HCT116 (cell line): ENCODE measurements at regions not wholly inside any gene's neighbourhood (a gene's known extent, or its start where the extent isn't known, plus 50 kb on each side); places are given as distances from the start of the nearest gene placed in this dataset.

Source experiments
- ATAC-seq: fragments of 200-7000 bp; cut with Tn5 transposase; 2 replicates; pipeline ENCODE4 v1.9.1; 2020; ENCODE audit warnings: mild to moderate bottlenecking, moderate library complexity
- BruUV-seq: library from RNA; stranded (reverse); fragments of 400-500 nt; replicated peaks from 2 replicates; lab custom pipeline; 2021; lab: Mats Ljungman, UMichigan
- CTCF ChIA-PET: fragments of 300-600 bp; sonication (Branson Sonifier 250); formaldehyde crosslinking; loops from one replicate; lab custom pipeline; 2021; ENCODE audit warnings: antibody characterized with exemption; lab: Charles Lee
- POLR2A ChIA-PET: fragments of 300-600, 350-600 bp; sonication (Branson Sonifier 250); formaldehyde crosslinking; loops from one replicate; lab custom pipeline; 2021; ENCODE audit warnings: antibody characterized with exemption; lab: Charles Lee
- RAD21 ChIA-PET, 2 experiments: fragments of 300-600 bp; sonication (Branson Sonifier 250); formaldehyde crosslinking; loops; one replicate each; lab custom pipeline; 2023; ENCODE audit warnings: low total read pairs in 2 of 2; ENCODE audit not compliant: uncharacterized antibody in 2 of 2, unreplicated experiment in 2 of 2, low non-redundant PET in 1 of 2; lab: Charles Lee
- DNase-seq: peaks from one replicate; pipeline ENCODE4 v3.0.0-alpha.2; 2010; ENCODE audit warnings: low read depth, low spot score
- H2AFZ ChIP-seq: fragments of 200-600 bp; shearing (Covaris generic), sonication (generic); 2 replicates; pipeline ENCODE4 v1.6.1; 2017; ENCODE audit warnings: low read depth, mixed run types, mixed read lengths, antibody characterized with exemption, low read length; ENCODE audit not compliant: poor library complexity, severe bottlenecking
- H3K27ac ChIP-seq: 2 replicates; pipeline ENCODE4 v1.5.1; 2012; ENCODE audit warnings: low read depth, low read length
- H3K27me3 ChIP-seq: fragments of 200-600 bp; sonication (generic); 2 replicates; pipeline ENCODE4 v1.6.1; 2016; ENCODE audit warnings: mixed run types, low read length, mixed read lengths; ENCODE audit not compliant: insufficient read depth
- H3K36me3 ChIP-seq, 2 experiments: fragments of 200-500 bp in 1 of 2; fragments of 200-600 bp in 1 of 2; sonication (Bioruptor generic) in 1 of 2; sonication (generic) in 1 of 2; 2 replicates each; pipeline versions ENCODE4 v1.5.1 to v1.6.1; 2014 to 2016; ENCODE audit warnings: low read length in 2 of 2, inconsistent platforms in 1 of 2, mixed read lengths in 1 of 2, mixed run types in 1 of 2; ENCODE audit not compliant: insufficient read depth in 2 of 2, control insufficient read depth in 1 of 2
- H3K4me1 ChIP-seq, 2 experiments: fragments of 200-600 bp in 1 of 2; sonication (generic) in 1 of 2; 2 replicates each; pipeline versions ENCODE4 v1.5.1 to v1.6.1; 2012 to 2017; ENCODE audit warnings: low read length in 2 of 2, inconsistent platforms in 1 of 2, mild to moderate bottlenecking in 1 of 2, mixed read lengths in 1 of 2, mixed run types in 1 of 2, moderate library complexity in 1 of 2; ENCODE audit not compliant: insufficient read depth in 2 of 2, control insufficient read depth in 1 of 2
- H3K4me2 ChIP-seq: fragments of 200-600 bp; sonication (generic); 2 replicates; pipeline ENCODE4 v1.6.1; 2017; ENCODE audit warnings: mixed run types, low read length, mixed read lengths
- H3K4me3 ChIP-seq, 2 experiments: fragments of 200-600 bp in 1 of 2; sonication (generic) in 1 of 2; replicated peaks in 1 of 2; 2 replicates each; pipeline ENCODE4 v1.5.1; 2011 to 2016; ENCODE audit warnings: low read length in 2 of 2, control low read depth in 1 of 2, low read depth in 1 of 2, mild to moderate bottlenecking in 1 of 2, mixed read lengths in 1 of 2, mixed run types in 1 of 2
- H3K79me2 ChIP-seq: fragments of 200-600 bp; sonication (generic); 2 replicates; pipeline ENCODE4 v1.6.1; 2017; ENCODE audit warnings: mild to moderate bottlenecking, mixed run types, low read length, moderate library complexity, mixed read lengths; ENCODE audit not compliant: insufficient read depth
- H3K9ac ChIP-seq: fragments of 200-600 bp; sonication (generic); 2 replicates; pipeline ENCODE4 v1.6.1; 2016; ENCODE audit warnings: low read length, mixed read lengths
- H3K9me2 ChIP-seq: fragments of 200-600 bp; sonication (generic), shearing (Covaris generic); 2 replicates; pipeline ENCODE4 v1.6.1; 2017; ENCODE audit warnings: mixed run types, mild to moderate bottlenecking, moderate library complexity; ENCODE audit not compliant: insufficient read depth
- H3K9me3 ChIP-seq, 2 experiments: fragments of 200-500 bp in 1 of 2; fragments of 200-600 bp in 1 of 2; sonication (Bioruptor generic) in 1 of 2; sonication (generic) in 1 of 2; 2 replicates each; pipeline ENCODE4 v1.6.1; 2014 to 2017; ENCODE audit warnings: low read length in 2 of 2, mixed read lengths in 2 of 2, inconsistent platforms in 1 of 2, low read depth in 1 of 2, mild to moderate bottlenecking in 1 of 2, mixed run types in 1 of 2, moderate library complexity in 1 of 2; ENCODE audit not compliant: control insufficient read depth in 1 of 2, insufficient read depth in 1 of 2
- H4K20me1 ChIP-seq: fragments of 200-600 bp; sonication (generic), shearing (Covaris generic); 2 replicates; pipeline ENCODE4 v1.6.1; 2017; ENCODE audit warnings: mixed run types, mild to moderate bottlenecking, moderate library complexity; ENCODE audit not compliant: insufficient read depth
- ATF3 ChIP-seq: IDR thresholded peaks from 2 replicates; pipeline ENCODE4 v1.6.1; 2012
- CTCF ChIP-seq, 3 experiments: fragments of 200-600 bp in 1 of 3; sonication (generic) in 1 of 3; IDR thresholded peaks in 2 of 3; conservative IDR thresholded peaks in 1 of 3; 2 replicates each; pipeline ENCODE4 v1.5.1; 2012 to 2017; ENCODE audit warnings: low read depth in 2 of 3, low read length in 2 of 3, antibody characterized with exemption in 1 of 3, borderline replicate concordance in 1 of 3, control low read depth in 1 of 3, mild to moderate bottlenecking in 1 of 3, mixed read lengths in 1 of 3, mixed run types in 1 of 3, moderate library complexity in 1 of 3; ENCODE audit not compliant: insufficient read depth in 1 of 3
- EGR1 ChIP-seq: IDR thresholded peaks from 2 replicates; pipeline ENCODE4 v1.6.1; 2012; ENCODE audit warnings: low read depth
- EZH2 ChIP-seq: fragments of 200-600 bp; sonication (generic); IDR thresholded peaks from 2 replicates; pipeline ENCODE4 v1.6.1; 2017; ENCODE audit warnings: antibody characterized with exemption, mixed run types
- POLR2AphosphoS5 ChIP-seq: IDR thresholded peaks from 2 replicates; pipeline ENCODE4 v1.6.1; 2011; ENCODE audit warnings: mild to moderate bottlenecking, low read depth, low read length, moderate library complexity
- RAD21 ChIP-seq: IDR thresholded peaks from 2 replicates; pipeline ENCODE4 v1.6.1; 2012; ENCODE audit warnings: low read depth, mild to moderate bottlenecking
- REST ChIP-seq: IDR thresholded peaks from 2 replicates; pipeline ENCODE4 v1.6.1; 2012; ENCODE audit warnings: low read depth
- SIN3A ChIP-seq: IDR thresholded peaks from 2 replicates; pipeline ENCODE4 v1.6.1; 2012; ENCODE audit warnings: low read depth
- SP1 ChIP-seq: IDR thresholded peaks from 2 replicates; pipeline ENCODE4 v1.6.1; 2012; ENCODE audit warnings: low read depth
- SRF ChIP-seq: IDR thresholded peaks from 2 replicates; pipeline ENCODE4 v1.6.1; 2012; ENCODE audit warnings: low read depth
- ZBTB33 ChIP-seq: IDR thresholded peaks from 2 replicates; pipeline ENCODE4 v1.6.1; 2011; ENCODE audit warnings: mild to moderate bottlenecking, low read length, moderate library complexity; ENCODE audit not compliant: insufficient replicate concordance; ENCODE audit errors: extremely low read depth
- ZFX ChIP-seq: fragments of 450-650 bp; IDR thresholded peaks from 2 replicates; pipeline ENCODE4 v1.6.1; 2017
- ZNF274 ChIP-seq: fragments of 200-500 bp; sonication (Bioruptor generic); IDR thresholded peaks from 2 replicates; pipeline ENCODE4 v1.6.1; 2014; ENCODE audit warnings: mild to moderate bottlenecking, low read depth, low read length, inconsistent platforms
- intact Hi-C: fragments of 100-400 bp; cut with micrococcal nuclease; formaldehyde crosslinking; loops from 2 replicates; pipeline ENCODE4 v1.10.0; 2022

GRCh38 chr14:100011628-100012325 is 53.4 kb upstream of the EVL start:
- Histone ChIP-seq H3K27me3 (no peaks in the 10 kb centered on the region), H4K20me1 (no peaks in the 10 kb centered on the region), H3K27ac (no peak overlapping the region), H3K36me3 (no peaks in the 10 kb centered on the region), H3K4me1 (no peaks in the 10 kb centered on the region), H3K9me2 (no peaks in the 10 kb centered on the region), H3K9ac (no peak overlapping the region), H2AFZ (no peak overlapping the region), H3K9me3 (no peaks in the 10 kb centered on the region), H3K79me2 (no peaks in the 10 kb centered on the region), H3K4me2 (no peak overlapping the region), H3K4me3 (no peak overlapping the region)
- ChIA-PET RAD21 (no interaction called here), POLR2A (no interaction called here), CTCF (no interaction called here)
- no peak for ATAC-seq
- TF ChIP-seq RAD21 (no peak), SIN3A (no peak), ZNF274 (no peak), EGR1 (no peak), ATF3 (no peak), SP1 (no peak), SRF (no peak), POLR2AphosphoS5 (no peak), ZFX (no peak), CTCF (IDR thresholded peaks at IDR 0.05 in 2 of 3, conservative IDR thresholded peaks at IDR 0.05 in 1 of 3; ENCODE audit: borderline replicate concordance in 1 of 3, insufficient read depth in 1 of 3, low read depth in 2 of 3, low read length in 2 of 3) (no peak), REST (no peak), EZH2 (no peak), ZBTB33 (no peak)
- no TSS peak for BruUV-seq
- intact Hi-C loops = no loop called here
- no peak for DNase-seq
